ENCODE measurements at regions not wholly inside any gene's neighbourhood (a gene's known extent, or its start where the extent isn't known, plus 50 kb on each side); places are given as distances from the start of the nearest gene placed in this dataset.

DNA sequence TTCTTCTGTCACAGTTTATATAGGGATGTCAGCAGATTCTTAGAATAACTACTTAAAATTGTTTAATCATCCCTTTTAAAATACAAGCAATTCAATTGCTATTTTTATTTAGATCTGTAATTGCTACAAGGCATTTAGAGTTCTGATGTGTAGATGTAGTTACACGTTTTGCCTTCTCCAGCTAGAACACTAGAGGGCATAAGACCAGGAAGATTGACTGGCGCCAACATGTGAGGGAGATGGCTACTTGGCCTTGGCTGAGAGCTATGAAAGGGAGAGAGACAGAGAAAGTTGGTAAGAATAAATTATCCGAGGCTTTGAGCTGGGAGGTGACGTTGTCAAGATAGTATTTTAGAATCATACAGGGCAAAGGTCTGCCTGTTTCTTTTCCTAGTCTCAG is 563.7 kb upstream of the PRKX start:
- Histone ChIP-seq H3K27ac (ENCODE audit: insufficient read depth, low read length) (no peak overlapping the region), H2BK20ac (ENCODE audit: low read depth, low read length) (no peak overlapping the region), H3K9me1 (ENCODE audit: insufficient read depth, low read length) (no peaks in the 10 kb centered on the region), H3K36me3 (ENCODE audit: control insufficient read depth, insufficient read depth, low read length) (no peaks in the 10 kb centered on the region), H3K27me3 (ENCODE audit: control insufficient read depth, insufficient read depth, low read length) (no peaks in the 10 kb centered on the region), H3K23ac (ENCODE audit: low read depth, low read length) (no peak overlapping the region), H3K9me3 (ENCODE audit: control insufficient read depth, insufficient read depth, low read length) (peaks cover 12% of the 10 kb centered on the region; the same call in 1 of the 2 replicates), H2BK5ac (ENCODE audit: low read depth, low read length, poor library complexity, severe bottlenecking) (no peak overlapping the region), H3K4me1 (ENCODE audit: control insufficient read depth, insufficient read depth, low read length) (no peaks in the 10 kb centered on the region), H3K4me2 (ENCODE audit: low read depth, low read length) (no peak overlapping the region), H4K5ac (ENCODE audit: low read depth, low read length) (no peak overlapping the region), H2AFZ (replicated peaks; ENCODE audit: low read length, poor library complexity) (no peak overlapping the region), H2AK9ac (replicated peaks; ENCODE audit: low read depth, low read length, poor library complexity) (no peak overlapping the region), H4K8ac (ENCODE audit: low read depth in 2 of 2, low read length in 2 of 2) (no peak overlapping the region), H3K4ac (ENCODE audit: low read depth, low read length) (no peak overlapping the region), H3K4me3 (ENCODE audit: insufficient read depth, low read depth, low read length) (no peak overlapping the region), H2AK5ac (ENCODE audit: low read depth, low read length) (no peak overlapping the region), H4K91ac (ENCODE audit: insufficient read depth, low read depth, low read length) (no peak overlapping the region), H3K18ac (ENCODE audit: low read depth, low read length) (no peak overlapping the region), H3K14ac (replicated peaks; ENCODE audit: low read depth, low read length) (no peak overlapping the region), H2BK15ac (ENCODE audit: low read depth, low read length) (no peak overlapping the region), H2BK120ac (ENCODE audit: low read depth, low read length) (no peak overlapping the region), H3K9ac (ENCODE audit: low read depth, low read length) (no peak overlapping the region), H4K20me1 (ENCODE audit: insufficient read depth, low read length) (no peaks in the 10 kb centered on the region), H3K56ac (ENCODE audit: extremely low read depth, insufficient read depth, low read length) (no peak overlapping the region), H3K79me1 (ENCODE audit: low read depth in 1 of 2, low read length in 2 of 2) (no peaks in the 10 kb centered on the region)
- DNase-seq (no peak), ATAC-seq (ENCODE audit: low read depth) (no peak)
- BruUV-seq (replicated peaks): no TSS peak
- dilution Hi-C loops (cut with HindIII; ENCODE audit: low sequenced_read_pairs, unreplicated experiment): no loop called here
- intact Hi-C loops (cut with micrococcal nuclease): no loop called here
- WGBS, 2 experiments (ENCODE audit: extremely low coverage in 2 of 2, insufficient read length in 1 of 2): no CpG with 5 or more reads among the region's 4 CpGs
- TF ChIP-seq CHD1 (IDR thresholded peaks at IDR 0.05; ENCODE audit: low read depth, low read length) (no peak), SMC3 (IDR thresholded peaks at IDR 0.05; ENCODE audit: low read depth, low read length) (no peak)
- TF ChIP-seq, protein P1, sequence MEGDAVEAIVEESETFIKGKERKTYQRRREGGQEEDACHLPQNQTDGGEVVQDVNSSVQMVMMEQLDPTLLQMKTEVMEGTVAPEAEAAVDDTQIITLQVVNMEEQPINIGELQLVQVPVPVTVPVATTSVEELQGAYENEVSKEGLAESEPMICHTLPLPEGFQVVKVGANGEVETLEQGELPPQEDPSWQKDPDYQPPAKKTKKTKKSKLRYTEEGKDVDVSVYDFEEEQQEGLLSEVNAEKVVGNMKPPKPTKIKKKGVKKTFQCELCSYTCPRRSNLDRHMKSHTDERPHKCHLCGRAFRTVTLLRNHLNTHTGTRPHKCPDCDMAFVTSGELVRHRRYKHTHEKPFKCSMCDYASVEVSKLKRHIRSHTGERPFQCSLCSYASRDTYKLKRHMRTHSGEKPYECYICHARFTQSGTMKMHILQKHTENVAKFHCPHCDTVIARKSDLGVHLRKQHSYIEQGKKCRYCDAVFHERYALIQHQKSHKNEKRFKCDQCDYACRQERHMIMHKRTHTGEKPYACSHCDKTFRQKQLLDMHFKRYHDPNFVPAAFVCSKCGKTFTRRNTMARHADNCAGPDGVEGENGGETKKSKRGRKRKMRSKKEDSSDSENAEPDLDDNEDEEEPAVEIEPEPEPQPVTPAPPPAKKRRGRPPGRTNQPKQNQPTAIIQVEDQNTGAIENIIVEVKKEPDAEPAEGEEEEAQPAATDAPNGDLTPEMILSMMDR (conservative IDR thresholded peaks at IDR 0.05; ENCODE audit: low read depth, low read length): no peak
- TF ChIP-seq, protein P2, sequence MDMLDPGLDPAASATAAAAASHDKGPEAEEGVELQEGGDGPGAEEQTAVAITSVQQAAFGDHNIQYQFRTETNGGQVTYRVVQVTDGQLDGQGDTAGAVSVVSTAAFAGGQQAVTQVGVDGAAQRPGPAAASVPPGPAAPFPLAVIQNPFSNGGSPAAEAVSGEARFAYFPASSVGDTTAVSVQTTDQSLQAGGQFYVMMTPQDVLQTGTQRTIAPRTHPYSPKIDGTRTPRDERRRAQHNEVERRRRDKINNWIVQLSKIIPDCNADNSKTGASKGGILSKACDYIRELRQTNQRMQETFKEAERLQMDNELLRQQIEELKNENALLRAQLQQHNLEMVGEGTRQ (IDR thresholded peaks at IDR 0.05; ENCODE audit: low read depth, low read length): no peak
- CTCF ChIA-PET: no interaction called here
- POLR2A ChIA-PET (ENCODE audit: unreplicated experiment): no interaction called here
- in situ Hi-C loops (cut with MboI; ENCODE audit: low sequenced_read_pairs): no loop called here

Data from IMR-90 (cell line).